H1 (cell line): ENCODE measurements at regions not wholly inside any gene's neighbourhood (a gene's known extent, or its start where the extent isn't known, plus 50 kb on each side); places are given as distances from the start of the nearest gene placed in this dataset.

Source experiments
- GTF2F1 ChIP-seq: IDR thresholded peaks from 2 replicates; pipeline ENCODE4 v1.6.1; 2012; ENCODE audit warnings: low read depth, low read length, improper control_type of control experiment, borderline replicate concordance
- POLR2A ChIP-seq, 2 experiments: IDR thresholded peaks; 1 replicate in 1 of 2; 2 replicates in 1 of 2; pipeline ENCODE4 v1.6.1; 2011; ENCODE audit warnings: low read depth in 2 of 2, low read length in 2 of 2, mild to moderate bottlenecking in 2 of 2; ENCODE audit errors: control extremely low read depth in 1 of 2
- RBBP5 ChIP-seq: IDR thresholded peaks from 2 replicates; pipeline ENCODE4 v1.7.1; 2012; ENCODE audit warnings: low read depth, mild to moderate bottlenecking, inconsistent platforms, low read length, moderate library complexity, borderline replicate concordance

DNA sequence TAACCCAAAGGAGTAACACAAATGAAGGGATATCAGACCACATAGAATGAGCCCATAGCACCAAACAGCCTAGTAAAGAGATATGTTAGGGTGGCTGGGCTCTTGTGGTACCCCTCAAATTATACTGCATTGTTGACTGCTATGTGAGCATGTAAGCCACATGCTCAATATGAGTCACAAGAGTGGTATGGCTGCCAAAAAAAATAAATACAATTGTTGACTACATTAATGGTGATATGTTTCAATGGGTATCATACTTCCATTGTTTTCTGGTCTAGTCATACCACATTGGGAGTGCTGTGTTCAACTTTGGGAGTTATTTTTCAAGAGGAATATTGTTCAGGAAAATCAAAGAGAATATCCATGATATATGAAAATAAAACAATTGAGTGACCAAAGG is 162.4 kb upstream of the PIK3R1 start (continued):
- TF ChIP-seq RBBP5, result no peak
- no peak for TF ChIP-seq GTF2F1
- TF ChIP-seq POLR2A (IDR thresholded peaks at IDR 0.05; ENCODE audit: control extremely low read depth in 1 of 2, low read depth in 2 of 2, low read length in 2 of 2), result no peak
- TF ChIP-seq, all 59 proteins: peak for 0
